ENCODE measurements at regions not wholly inside any gene's neighbourhood (a gene's known extent, or its start where the extent isn't known, plus 50 kb on each side); places are given as distances from the start of the nearest gene placed in this dataset.

- no peak for TF ChIP-seq ZNF114 (CRISPR knock-in tag; IDR thresholded peaks at IDR 0.05)
- TF ChIP-seq CTCF (conservative IDR thresholded peaks at IDR 0.05; ENCODE audit: low read depth in 2 of 2) = no peak
- no peak for TF ChIP-seq EZH2 (IDR thresholded peaks at IDR 0.05; ENCODE audit: low read depth, unreplicated experiment)
- TF ChIP-seq ETS1 (IDR thresholded peaks at IDR 0.05) = no peak
- no peak for TF ChIP-seq POLR2AphosphoS5 (IDR thresholded peaks at IDR 0.05; ENCODE audit: low read depth)
Measured at GRCh38 chr18:49677081-49677480, 115.2 kb downstream of the LIPG start.

Data from GM23338 (cell line).